HS-5 (cell line): ENCODE measurements at regions not wholly inside any gene's neighbourhood (a gene's known extent, or its start where the extent isn't known, plus 50 kb on each side); places are given as distances from the start of the nearest gene placed in this dataset.

Experiments
- DNase-seq: peaks from one replicate; pipeline ENCODE4 v3.0.0-alpha.2; 2012; ENCODE audit warnings: low read depth

GRCh38 chr13:34883396-34883795 lies 58.7 kb upstream of the NBEA start:
- DNase-seq = no peak

DNA sequence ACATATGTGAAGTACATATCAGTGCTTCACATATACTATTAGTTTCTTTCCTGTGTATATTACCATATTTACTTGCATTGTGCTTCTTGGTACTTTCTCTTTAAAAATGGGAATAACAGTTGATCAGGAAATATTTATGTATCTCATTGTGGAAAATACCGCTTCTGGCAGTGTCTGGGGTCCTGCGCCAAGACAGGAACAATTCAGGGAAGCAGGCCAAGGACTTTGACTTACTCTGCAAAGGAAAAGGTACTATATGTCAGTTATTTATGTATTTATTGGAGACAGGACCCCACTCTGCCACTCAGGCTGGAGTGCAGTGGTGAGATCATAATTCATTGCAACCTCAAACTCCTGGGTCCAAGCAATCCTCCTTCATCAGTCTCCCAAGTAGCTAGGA lies 57.7 kb upstream of the NBEA start:
- no peak for DNase-seq

DNA sequence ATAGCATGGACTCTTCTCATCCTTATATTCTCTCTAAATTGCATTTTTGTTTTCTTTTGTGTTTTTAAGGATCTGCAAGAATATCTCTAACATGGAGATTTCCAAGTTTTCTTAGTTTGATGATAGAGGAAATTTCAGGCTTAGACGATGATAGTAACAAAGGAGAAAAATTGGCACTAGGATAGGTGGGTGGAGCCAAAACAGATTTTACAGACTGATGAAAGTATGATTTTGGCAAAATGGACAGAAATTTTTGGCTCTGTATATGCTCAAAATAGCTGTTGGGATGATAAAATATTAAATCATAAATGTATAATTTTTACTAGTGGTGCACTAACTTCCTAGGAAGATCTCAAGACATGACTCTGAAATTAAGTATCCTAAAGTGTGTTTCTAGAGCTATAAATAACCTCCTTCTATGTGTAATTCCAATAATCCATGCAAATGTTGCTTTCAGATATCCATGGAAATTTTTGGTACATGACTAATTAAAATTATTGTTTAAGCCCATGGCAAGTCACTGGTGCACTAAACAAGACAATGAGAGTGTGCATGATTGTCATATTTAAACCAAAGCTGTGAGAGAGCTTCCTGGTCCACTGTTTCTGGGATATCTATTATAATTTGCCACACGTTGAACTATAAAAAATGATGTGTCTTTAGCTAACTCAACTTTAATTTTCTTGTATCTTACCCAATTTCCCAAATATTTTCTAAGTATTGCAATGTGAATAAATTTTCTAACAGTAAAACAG lies 55.8 kb upstream of the NBEA start:
- DNase-seq = peak; percentile 8

- peak; percentile 4 for DNase-seq
These were observed 55.1 kb upstream of the NBEA start for GRCh38 chr13:34886987-34887386.
